Fibroblast of pulmonary artery (primary cell): ENCODE measurements at regions not wholly inside any gene's neighbourhood (a gene's known extent, or its start where the extent isn't known, plus 50 kb on each side); places are given as distances from the start of the nearest gene placed in this dataset.

Experiments used
- DNase-seq: peaks from one replicate; pipeline ENCODE4 v3.0.0-alpha.2; 2010; ENCODE audit warnings: low read depth
- H3K4me3 ChIP-seq: replicated peaks from 2 replicates; pipeline ENCODE4 v1.5.1; 2011; ENCODE audit warnings: low read depth, mild to moderate bottlenecking, control low read depth, low read length, moderate library complexity
- CTCF ChIP-seq: IDR thresholded peaks from 2 replicates; pipeline ENCODE4 v1.5.1; 2011; ENCODE audit warnings: mild to moderate bottlenecking, control low read depth, low read length, inconsistent platforms; ENCODE audit errors: missing control alignments

- no peak for DNase-seq
- TF ChIP-seq CTCF = no peak
- no peak overlapping the region for H3K4me3 ChIP-seq
Observed at GRCh38 chr18:6590326-6590725, 139.2 kb upstream of the ARHGAP28 start.

- no peak for TF ChIP-seq CTCF
- H3K4me3 ChIP-seq = no peak overlapping the region
- DNase-seq = no peak
Observed at GRCh38 chr18:6591491-6591890, 138.0 kb upstream of the ARHGAP28 start.

GRCh38 chr18:6592522-6592921 lies 137.0 kb upstream of the ARHGAP28 start:
- no peak for DNase-seq
- no peak overlapping the region for H3K4me3 ChIP-seq
- no peak for TF ChIP-seq CTCF

GRCh38 chr18:6593142-6593885 lies 136.2 kb upstream of the ARHGAP28 start:
- no peak for TF ChIP-seq CTCF
- DNase-seq = no peak
- no peak overlapping the region for H3K4me3 ChIP-seq

GRCh38 chr18:6595666-6596065 lies 133.8 kb upstream of the ARHGAP28 start:
- H3K4me3 ChIP-seq = no peak overlapping the region
- DNase-seq = no peak
- TF ChIP-seq CTCF = no peak

- no peak overlapping the region for H3K4me3 ChIP-seq
- TF ChIP-seq CTCF = no peak
- no peak for DNase-seq
Observed at GRCh38 chr18:6598657-6599056, 130.9 kb upstream of the ARHGAP28 start.

- no peak overlapping the region for H3K4me3 ChIP-seq
- DNase-seq = no peak
- TF ChIP-seq CTCF = no peak
Observed at GRCh38 chr18:6600667-6601167, 128.8 kb upstream of the ARHGAP28 start.
